ENCODE measurements at regions not wholly inside any gene's neighbourhood (a gene's known extent, or its start where the extent isn't known, plus 50 kb on each side); places are given as distances from the start of the nearest gene placed in this dataset.

GRCh38 chr2:41647468-41648050, 400.3 kb upstream of the PKDCC start:
- TF ChIP-seq, protein P1, sequence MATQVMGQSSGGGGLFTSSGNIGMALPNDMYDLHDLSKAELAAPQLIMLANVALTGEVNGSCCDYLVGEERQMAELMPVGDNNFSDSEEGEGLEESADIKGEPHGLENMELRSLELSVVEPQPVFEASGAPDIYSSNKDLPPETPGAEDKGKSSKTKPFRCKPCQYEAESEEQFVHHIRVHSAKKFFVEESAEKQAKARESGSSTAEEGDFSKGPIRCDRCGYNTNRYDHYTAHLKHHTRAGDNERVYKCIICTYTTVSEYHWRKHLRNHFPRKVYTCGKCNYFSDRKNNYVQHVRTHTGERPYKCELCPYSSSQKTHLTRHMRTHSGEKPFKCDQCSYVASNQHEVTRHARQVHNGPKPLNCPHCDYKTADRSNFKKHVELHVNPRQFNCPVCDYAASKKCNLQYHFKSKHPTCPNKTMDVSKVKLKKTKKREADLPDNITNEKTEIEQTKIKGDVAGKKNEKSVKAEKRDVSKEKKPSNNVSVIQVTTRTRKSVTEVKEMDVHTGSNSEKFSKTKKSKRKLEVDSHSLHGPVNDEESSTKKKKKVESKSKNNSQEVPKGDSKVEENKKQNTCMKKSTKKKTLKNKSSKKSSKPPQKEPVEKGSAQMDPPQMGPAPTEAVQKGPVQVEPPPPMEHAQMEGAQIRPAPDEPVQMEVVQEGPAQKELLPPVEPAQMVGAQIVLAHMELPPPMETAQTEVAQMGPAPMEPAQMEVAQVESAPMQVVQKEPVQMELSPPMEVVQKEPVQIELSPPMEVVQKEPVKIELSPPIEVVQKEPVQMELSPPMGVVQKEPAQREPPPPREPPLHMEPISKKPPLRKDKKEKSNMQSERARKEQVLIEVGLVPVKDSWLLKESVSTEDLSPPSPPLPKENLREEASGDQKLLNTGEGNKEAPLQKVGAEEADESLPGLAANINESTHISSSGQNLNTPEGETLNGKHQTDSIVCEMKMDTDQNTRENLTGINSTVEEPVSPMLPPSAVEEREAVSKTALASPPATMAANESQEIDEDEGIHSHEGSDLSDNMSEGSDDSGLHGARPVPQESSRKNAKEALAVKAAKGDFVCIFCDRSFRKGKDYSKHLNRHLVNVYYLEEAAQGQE (IDR thresholded peaks at IDR 0.05; ENCODE audit: insufficient read depth in 1 of 2, low read depth in 2 of 2, low read length in 2 of 2), result no peak
- TF ChIP-seq FOXP2 (optimal IDR thresholded peaks at IDR 0.05; ENCODE audit: borderline replicate concordance, extremely low read depth, extremely low read length, insufficient read depth), result no peak

DNA sequence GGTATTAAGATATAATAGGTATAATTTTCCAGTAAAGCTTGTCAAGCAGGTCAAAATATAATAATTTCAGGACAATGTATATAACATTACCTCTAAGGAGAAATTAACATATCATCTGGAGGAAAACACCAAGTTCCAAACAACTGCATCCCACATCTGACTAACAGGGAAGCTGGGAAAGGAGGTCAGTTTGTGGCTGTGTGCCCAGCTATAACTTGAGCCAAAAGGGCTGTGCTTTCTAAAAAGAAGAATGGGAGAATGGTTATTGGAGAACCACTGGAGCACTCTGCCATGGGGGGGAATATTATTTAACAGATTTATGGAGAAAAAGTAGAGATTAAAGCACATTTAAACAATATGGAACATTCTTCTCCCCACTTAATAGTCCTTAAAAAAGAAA, 390.6 kb upstream of the PKDCC start:
- TF ChIP-seq, protein P1 (IDR thresholded peaks at IDR 0.05; ENCODE audit: insufficient read depth in 1 of 2, low read depth in 2 of 2, low read length in 2 of 2), result no peak
- no peak for TF ChIP-seq SIN3A (IDR thresholded peaks at IDR 0.05; ENCODE audit: borderline replicate concordance, insufficient read depth, low read length)
- TF ChIP-seq FOXP2 (optimal IDR thresholded peaks at IDR 0.05; ENCODE audit: borderline replicate concordance, extremely low read depth, extremely low read length, insufficient read depth), result no peak

DNA sequence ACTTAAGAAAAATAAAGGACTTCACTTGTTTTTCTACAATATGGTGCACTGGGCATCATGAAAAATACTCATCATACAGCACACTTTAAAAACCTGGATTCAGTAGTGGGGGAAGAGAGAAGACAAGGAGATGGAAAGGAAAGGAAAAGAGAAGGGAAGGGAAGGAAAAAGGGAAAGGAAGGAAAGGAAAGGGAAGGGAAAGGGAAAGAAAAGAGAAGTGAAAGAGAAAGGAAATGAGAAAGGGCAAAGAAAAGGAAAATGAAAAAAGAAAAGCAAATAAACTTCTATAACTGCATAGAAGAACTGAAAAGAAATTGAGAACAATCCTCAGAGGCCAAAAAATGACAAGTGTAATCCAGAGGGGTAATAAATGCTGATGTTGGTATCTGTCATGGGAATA, 388.1 kb upstream of the PKDCC start:
- TF ChIP-seq FOXP2 (optimal IDR thresholded peaks at IDR 0.05; ENCODE audit: borderline replicate concordance, extremely low read depth, extremely low read length, insufficient read depth) (no peak), POLR2AphosphoS5 (IDR thresholded peaks at IDR 0.05; ENCODE audit: low read depth, low read length) (no peak), SIN3A (IDR thresholded peaks at IDR 0.05; ENCODE audit: borderline replicate concordance, insufficient read depth, low read length) (no peak), TAF1 (IDR thresholded peaks at IDR 0.05; ENCODE audit: borderline replicate concordance, insufficient read depth, low read length) (no peak)
- TF ChIP-seq, protein P1 (IDR thresholded peaks at IDR 0.05; ENCODE audit: insufficient read depth in 1 of 2, low read depth in 2 of 2, low read length in 2 of 2), result no peak

- TF ChIP-seq POLR2AphosphoS5 (IDR thresholded peaks at IDR 0.05; ENCODE audit: low read depth, low read length) (no peak), TAF1 (IDR thresholded peaks at IDR 0.05; ENCODE audit: borderline replicate concordance, insufficient read depth, low read length) (no peak), FOXP2 (optimal IDR thresholded peaks at IDR 0.05; ENCODE audit: borderline replicate concordance, extremely low read depth, extremely low read length, insufficient read depth) (no peak), SIN3A (IDR thresholded peaks at IDR 0.05; ENCODE audit: borderline replicate concordance, insufficient read depth, low read length) (no peak)
- TF ChIP-seq, protein P1 (IDR thresholded peaks at IDR 0.05; ENCODE audit: insufficient read depth in 1 of 2, low read depth in 2 of 2, low read length in 2 of 2), result no peak
Observed at GRCh38 chr2:41662461-41662860, 385.4 kb upstream of the PKDCC start.

GRCh38 chr2:41663056-41663455, 384.8 kb upstream of the PKDCC start:
- TF ChIP-seq, protein P1 (IDR thresholded peaks at IDR 0.05; ENCODE audit: insufficient read depth in 1 of 2, low read depth in 2 of 2, low read length in 2 of 2), result no peak
- TF ChIP-seq TAF1 (IDR thresholded peaks at IDR 0.05; ENCODE audit: borderline replicate concordance, insufficient read depth, low read length), result no peak
- no peak for TF ChIP-seq POLR2AphosphoS5 (IDR thresholded peaks at IDR 0.05; ENCODE audit: low read depth, low read length)
- no peak for TF ChIP-seq FOXP2 (optimal IDR thresholded peaks at IDR 0.05; ENCODE audit: borderline replicate concordance, extremely low read depth, extremely low read length, insufficient read depth)
- TF ChIP-seq SIN3A (IDR thresholded peaks at IDR 0.05; ENCODE audit: borderline replicate concordance, insufficient read depth, low read length), result no peak
